ENCODE measurements at regions not wholly inside any gene's neighbourhood (a gene's known extent, or its start where the extent isn't known, plus 50 kb on each side); places are given as distances from the start of the nearest gene placed in this dataset.

- CTCF ChIA-PET (ENCODE audit: low intra/inter-chr PET ratio, low total read pairs) = no interaction called here
- BruUV-seq (replicated peaks) = no TSS peak
- Histone ChIP-seq H3K9ac (ENCODE audit: insufficient read depth, low read depth, low read length) (no peak overlapping the region), H3K27me3 (ENCODE audit: control insufficient read depth in 1 of 2, insufficient read depth in 2 of 2, low read length in 2 of 2) (no peaks in the 10 kb centered on the region), H2AFZ (ENCODE audit: low read length) (no peak overlapping the region), H3K79me2 (ENCODE audit: insufficient read depth, low read length) (no peaks in the 10 kb centered on the region), H3K4me3 (replicated peaks in 1 of 3; ENCODE audit: insufficient read depth in 1 of 3, low read depth in 2 of 3, low read length in 3 of 3) (no peak overlapping the region), H4K20me1 (ENCODE audit: insufficient read depth, low read length) (no peaks in the 10 kb centered on the region), H3K4me2 (ENCODE audit: low read depth, low read length) (no peak overlapping the region), H3K9me3 (ENCODE audit: low read length) (no peaks in the 10 kb centered on the region), H3K4me1 (ENCODE audit: insufficient read depth, low read length) (no peaks in the 10 kb centered on the region), H3K27ac (ENCODE audit: extremely low read length, insufficient read depth, low read length) (no peak overlapping the region), H3K36me3 (replicated peaks in 1 of 2; ENCODE audit: control insufficient read depth in 1 of 2, insufficient read depth in 2 of 2, low read length in 2 of 2) (no peaks in the 10 kb centered on the region)
- no peak for ATAC-seq
- DNase-seq (ENCODE audit: low spot score) = no peak
- no peak for FAIRE-seq
- TF ChIP-seq IRF9 (CRISPR knock-in tag; IDR thresholded peaks at IDR 0.05; ENCODE audit: borderline replicate concordance) (no peak), ZNF318 (CRISPR knock-in tag; IDR thresholded peaks at IDR 0.05) (no peak), PTBP1 (IDR thresholded peaks at IDR 0.05; ENCODE audit: low read depth, low read length, poor library complexity, severe bottlenecking) (no peak), HINFP (CRISPR knock-in tag; IDR thresholded peaks at IDR 0.05; ENCODE audit: low read depth) (no peak), NCOA2 (CRISPR knock-in tag; IDR thresholded peaks at IDR 0.05) (no peak), HNRNPUL1 (IDR thresholded peaks at IDR 0.05; ENCODE audit: low read depth, low read length) (no peak), ZNF776 (CRISPR knock-in tag; IDR thresholded peaks at IDR 0.05) (no peak), ZBTB7A (CRISPR knock-in tag; IDR thresholded peaks at IDR 0.05) (no peak)
- POLR2A ChIA-PET = no interaction called here
- in situ Hi-C loops (cut with HindIII; ENCODE audit: extremely low pct_ligation_motif_present, low pct_unique_long_range_greater_than_20kb) (no loop called here), intact Hi-C loops (cut with micrococcal nuclease; ENCODE audit: unreplicated experiment) (no loop called here)
- WGBS (ENCODE audit: low lambda C conversion rate) = 38% methylated on average over 7 of the region's 23 CpGs
Measured at GRCh38 chr6:23855497-23856116, 270.4 kb upstream of the NRSN1 start.

All from HepG2 (cell line).